ENCODE measurements at regions not wholly inside any gene's neighbourhood (a gene's known extent, or its start where the extent isn't known, plus 50 kb on each side); places are given as distances from the start of the nearest gene placed in this dataset.

- in situ Hi-C loops (cut with HindIII; ENCODE audit: low pct_unique_long_range_greater_than_20kb, low sequenced_read_pairs) = no loop called here
- ChIA-PET CTCF (no interaction called here), POLR2A (no interaction called here)
- H3K9me3 ChIP-seq (ENCODE audit: control insufficient read depth, insufficient read depth, low read depth, low read length) = no peaks in the 10 kb centered on the region
- no peak overlapping the region for H3K4me3 ChIP-seq (ENCODE audit: low read depth in 2 of 2, low read length in 2 of 2)
- peaks cover 3% of the 10 kb centered on the region; the same call in 1 of the 2 replicates for H3K27me3 ChIP-seq (ENCODE audit: control insufficient read depth, insufficient read depth, low read length)
- H3K4me1 ChIP-seq (ENCODE audit: control insufficient read depth, insufficient read depth, low read length) = no peaks in the 10 kb centered on the region
- no TSS peak for BruUV-seq (replicated peaks)
- ATAC-seq = no peak
- H3K27ac ChIP-seq (ENCODE audit: low read length) = no peak overlapping the region
- H3K36me3 ChIP-seq (ENCODE audit: control insufficient read depth, insufficient read depth, low read length) = no peaks in the 10 kb centered on the region
- intact Hi-C loops (cut with micrococcal nuclease; ENCODE audit: unreplicated experiment) = no loop called here
- no peak for TF ChIP-seq TCF7L2 (IDR thresholded peaks at IDR 0.05; ENCODE audit: low read depth, low read length)
- TF ChIP-seq SIN3A (IDR thresholded peaks at IDR 0.05; ENCODE audit: borderline replicate concordance, insufficient read depth, low read depth, low read length) = no peak
- TF ChIP-seq, protein P1, sequence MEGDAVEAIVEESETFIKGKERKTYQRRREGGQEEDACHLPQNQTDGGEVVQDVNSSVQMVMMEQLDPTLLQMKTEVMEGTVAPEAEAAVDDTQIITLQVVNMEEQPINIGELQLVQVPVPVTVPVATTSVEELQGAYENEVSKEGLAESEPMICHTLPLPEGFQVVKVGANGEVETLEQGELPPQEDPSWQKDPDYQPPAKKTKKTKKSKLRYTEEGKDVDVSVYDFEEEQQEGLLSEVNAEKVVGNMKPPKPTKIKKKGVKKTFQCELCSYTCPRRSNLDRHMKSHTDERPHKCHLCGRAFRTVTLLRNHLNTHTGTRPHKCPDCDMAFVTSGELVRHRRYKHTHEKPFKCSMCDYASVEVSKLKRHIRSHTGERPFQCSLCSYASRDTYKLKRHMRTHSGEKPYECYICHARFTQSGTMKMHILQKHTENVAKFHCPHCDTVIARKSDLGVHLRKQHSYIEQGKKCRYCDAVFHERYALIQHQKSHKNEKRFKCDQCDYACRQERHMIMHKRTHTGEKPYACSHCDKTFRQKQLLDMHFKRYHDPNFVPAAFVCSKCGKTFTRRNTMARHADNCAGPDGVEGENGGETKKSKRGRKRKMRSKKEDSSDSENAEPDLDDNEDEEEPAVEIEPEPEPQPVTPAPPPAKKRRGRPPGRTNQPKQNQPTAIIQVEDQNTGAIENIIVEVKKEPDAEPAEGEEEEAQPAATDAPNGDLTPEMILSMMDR (IDR thresholded peaks at IDR 0.05) = no peak
- TF ChIP-seq, protein P2, sequence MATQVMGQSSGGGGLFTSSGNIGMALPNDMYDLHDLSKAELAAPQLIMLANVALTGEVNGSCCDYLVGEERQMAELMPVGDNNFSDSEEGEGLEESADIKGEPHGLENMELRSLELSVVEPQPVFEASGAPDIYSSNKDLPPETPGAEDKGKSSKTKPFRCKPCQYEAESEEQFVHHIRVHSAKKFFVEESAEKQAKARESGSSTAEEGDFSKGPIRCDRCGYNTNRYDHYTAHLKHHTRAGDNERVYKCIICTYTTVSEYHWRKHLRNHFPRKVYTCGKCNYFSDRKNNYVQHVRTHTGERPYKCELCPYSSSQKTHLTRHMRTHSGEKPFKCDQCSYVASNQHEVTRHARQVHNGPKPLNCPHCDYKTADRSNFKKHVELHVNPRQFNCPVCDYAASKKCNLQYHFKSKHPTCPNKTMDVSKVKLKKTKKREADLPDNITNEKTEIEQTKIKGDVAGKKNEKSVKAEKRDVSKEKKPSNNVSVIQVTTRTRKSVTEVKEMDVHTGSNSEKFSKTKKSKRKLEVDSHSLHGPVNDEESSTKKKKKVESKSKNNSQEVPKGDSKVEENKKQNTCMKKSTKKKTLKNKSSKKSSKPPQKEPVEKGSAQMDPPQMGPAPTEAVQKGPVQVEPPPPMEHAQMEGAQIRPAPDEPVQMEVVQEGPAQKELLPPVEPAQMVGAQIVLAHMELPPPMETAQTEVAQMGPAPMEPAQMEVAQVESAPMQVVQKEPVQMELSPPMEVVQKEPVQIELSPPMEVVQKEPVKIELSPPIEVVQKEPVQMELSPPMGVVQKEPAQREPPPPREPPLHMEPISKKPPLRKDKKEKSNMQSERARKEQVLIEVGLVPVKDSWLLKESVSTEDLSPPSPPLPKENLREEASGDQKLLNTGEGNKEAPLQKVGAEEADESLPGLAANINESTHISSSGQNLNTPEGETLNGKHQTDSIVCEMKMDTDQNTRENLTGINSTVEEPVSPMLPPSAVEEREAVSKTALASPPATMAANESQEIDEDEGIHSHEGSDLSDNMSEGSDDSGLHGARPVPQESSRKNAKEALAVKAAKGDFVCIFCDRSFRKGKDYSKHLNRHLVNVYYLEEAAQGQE (IDR thresholded peaks at IDR 0.05; ENCODE audit: insufficient read depth in 1 of 2, low read depth in 2 of 2, low read length in 1 of 2) = no peak
- TF ChIP-seq POLR2AphosphoS5 (IDR thresholded peaks at IDR 0.05; ENCODE audit: low read depth, low read length) = no peak
- DNase-seq (ENCODE audit: low read depth, low spot score) = no peak
These were observed 159.4 kb downstream of the PIK3R1 start for GRCh38 chr5:68374796-68375518.

- no peak for ATAC-seq
- no peak for TF ChIP-seq SIN3A (IDR thresholded peaks at IDR 0.05; ENCODE audit: borderline replicate concordance, insufficient read depth, low read depth, low read length)
- no peak for DNase-seq (ENCODE audit: low read depth, low spot score)
- ChIA-PET POLR2A (no interaction called here), CTCF (no interaction called here)
- in situ Hi-C loops (cut with HindIII; ENCODE audit: low pct_unique_long_range_greater_than_20kb, low sequenced_read_pairs) = no loop called here
- no peaks in the 10 kb centered on the region for H3K4me1 ChIP-seq (ENCODE audit: control insufficient read depth, insufficient read depth, low read length)
- intact Hi-C loops (cut with micrococcal nuclease; ENCODE audit: unreplicated experiment) = no loop called here
- H3K9me3 ChIP-seq (ENCODE audit: control insufficient read depth, insufficient read depth, low read depth, low read length) = no peaks in the 10 kb centered on the region
- no peak overlapping the region for H3K27ac ChIP-seq (ENCODE audit: low read length)
- H3K27me3 ChIP-seq (ENCODE audit: control insufficient read depth, insufficient read depth, low read length) = peaks cover 3% of the 10 kb centered on the region; the same call in 1 of the 2 replicates
- no peaks in the 10 kb centered on the region for H3K36me3 ChIP-seq (ENCODE audit: control insufficient read depth, insufficient read depth, low read length)
- H3K4me3 ChIP-seq (ENCODE audit: low read depth in 2 of 2, low read length in 2 of 2) = no peak overlapping the region
- BruUV-seq (replicated peaks) = no TSS peak
These were observed 160.0 kb downstream of the PIK3R1 start for GRCh38 chr5:68375540-68375939.

DNA sequence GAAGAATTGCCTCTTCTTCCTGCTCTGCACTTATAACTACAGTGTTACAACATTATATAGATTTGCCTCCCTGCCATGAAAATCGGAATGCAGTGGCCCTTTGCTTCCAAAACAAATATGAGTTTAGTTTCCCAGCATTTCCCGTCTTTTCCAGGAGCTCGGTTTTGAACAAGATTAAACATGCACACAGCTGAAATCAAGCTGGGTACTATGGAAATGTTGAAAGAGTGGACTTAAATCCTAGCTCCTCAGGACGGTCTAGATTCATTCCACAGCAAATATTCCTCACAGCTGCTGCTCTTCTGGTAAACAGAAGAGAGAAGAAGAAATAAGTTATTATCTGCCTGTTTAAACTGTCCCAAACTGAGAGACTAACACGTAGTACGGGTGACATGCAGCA lies 161.4 kb downstream of the PIK3R1 start:
- Histone ChIP-seq H3K27me3 (ENCODE audit: control insufficient read depth, insufficient read depth, low read length) (peaks cover 3% of the 10 kb centered on the region; the same call in 1 of the 2 replicates), H3K4me1 (ENCODE audit: control insufficient read depth, insufficient read depth, low read length) (no peaks in the 10 kb centered on the region), H3K9me3 (ENCODE audit: control insufficient read depth, insufficient read depth, low read depth, low read length) (no peaks in the 10 kb centered on the region), H3K36me3 (ENCODE audit: control insufficient read depth, insufficient read depth, low read length) (no peaks in the 10 kb centered on the region), H3K4me3 (ENCODE audit: low read depth in 2 of 2, low read length in 2 of 2) (no peak overlapping the region), H3K27ac (ENCODE audit: low read length) (no peak overlapping the region)
- POLR2A ChIA-PET = no interaction called here
- no TSS peak for BruUV-seq (replicated peaks)
- intact Hi-C loops (cut with micrococcal nuclease; ENCODE audit: unreplicated experiment) = no loop called here
- TF ChIP-seq SIN3A (IDR thresholded peaks at IDR 0.05; ENCODE audit: borderline replicate concordance, insufficient read depth, low read depth, low read length) = no peak
- TF ChIP-seq, protein P1 (IDR thresholded peaks at IDR 0.05) = no peak
- TF ChIP-seq TCF7L2 (IDR thresholded peaks at IDR 0.05; ENCODE audit: low read depth, low read length) = no peak
- TF ChIP-seq, protein P2 (IDR thresholded peaks at IDR 0.05; ENCODE audit: insufficient read depth in 1 of 2, low read depth in 2 of 2, low read length in 1 of 2) = no peak
- TF ChIP-seq POLR2AphosphoS5 (IDR thresholded peaks at IDR 0.05; ENCODE audit: low read depth, low read length) = no peak
- DNase-seq (ENCODE audit: low read depth, low spot score) (no peak), ATAC-seq (no peak)
- CTCF ChIA-PET = no interaction called here
- in situ Hi-C loops (cut with HindIII; ENCODE audit: low pct_unique_long_range_greater_than_20kb, low sequenced_read_pairs) = no loop called here
